HG03108 (cell line): ENCODE measurements at regions not wholly inside any gene's neighbourhood (a gene's known extent, or its start where the extent isn't known, plus 50 kb on each side); places are given as distances from the start of the nearest gene placed in this dataset.
"Not testable (repeated sequence)": the region's sequence is repeated elsewhere in the genome, so short reads cannot be mapped to it uniquely, and the experiment has no call there.

Experiments
- ATAC-seq: cut with Tn5 transposase; IDR thresholded peaks from one replicate; pipeline ENCODE4 v1.9.1; 2021; ENCODE audit warnings: moderate library complexity; ENCODE audit not compliant: unreplicated experiment

DNA sequence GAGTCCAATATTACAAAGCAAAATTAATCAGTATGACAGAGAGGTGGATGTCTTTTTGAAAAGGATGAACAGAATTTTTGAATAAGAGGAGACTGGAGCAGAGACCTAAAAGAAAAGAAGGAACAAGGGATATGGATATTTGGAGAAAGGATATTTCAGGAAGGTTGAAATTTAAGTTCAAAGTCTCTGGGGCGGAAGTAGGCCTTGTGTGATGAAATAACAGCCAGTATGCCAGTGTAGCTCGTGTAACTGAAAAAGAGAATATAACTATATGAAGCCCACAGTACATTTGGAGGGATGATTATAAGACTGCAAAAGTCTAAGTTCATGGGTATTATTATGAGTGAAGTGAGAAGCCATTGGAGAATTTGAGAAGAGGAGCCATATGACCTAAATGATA is 766.7 kb downstream of the GBE1 start:
- ATAC-seq = no peak

DNA sequence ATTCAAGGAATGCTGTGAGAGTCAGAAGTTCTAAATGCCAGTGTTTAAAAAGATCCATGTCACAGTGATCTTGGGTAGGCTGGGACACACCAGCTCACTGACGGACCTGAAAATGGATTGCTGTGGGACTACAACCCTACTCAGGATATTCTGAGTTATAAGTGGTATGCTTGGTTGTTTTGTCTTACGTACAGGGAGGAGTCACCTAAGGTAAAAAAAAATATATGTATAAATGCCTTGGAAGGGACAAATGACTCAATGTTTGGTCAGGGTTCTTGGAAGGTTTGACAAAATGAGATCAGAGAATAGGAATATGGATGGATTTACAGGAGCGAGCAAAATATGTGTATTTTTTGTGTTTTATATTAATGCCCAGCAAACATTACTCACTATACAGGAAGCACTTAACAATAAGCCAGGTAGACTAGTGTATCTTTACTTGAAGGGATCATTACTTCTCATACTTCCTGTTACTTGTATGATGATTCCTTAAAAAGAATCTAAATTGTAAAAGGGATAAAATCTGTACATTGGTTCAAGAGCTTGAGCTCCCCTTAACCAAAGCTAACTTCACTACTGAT is 767.3 kb downstream of the GBE1 start:
- no peak for ATAC-seq

DNA sequence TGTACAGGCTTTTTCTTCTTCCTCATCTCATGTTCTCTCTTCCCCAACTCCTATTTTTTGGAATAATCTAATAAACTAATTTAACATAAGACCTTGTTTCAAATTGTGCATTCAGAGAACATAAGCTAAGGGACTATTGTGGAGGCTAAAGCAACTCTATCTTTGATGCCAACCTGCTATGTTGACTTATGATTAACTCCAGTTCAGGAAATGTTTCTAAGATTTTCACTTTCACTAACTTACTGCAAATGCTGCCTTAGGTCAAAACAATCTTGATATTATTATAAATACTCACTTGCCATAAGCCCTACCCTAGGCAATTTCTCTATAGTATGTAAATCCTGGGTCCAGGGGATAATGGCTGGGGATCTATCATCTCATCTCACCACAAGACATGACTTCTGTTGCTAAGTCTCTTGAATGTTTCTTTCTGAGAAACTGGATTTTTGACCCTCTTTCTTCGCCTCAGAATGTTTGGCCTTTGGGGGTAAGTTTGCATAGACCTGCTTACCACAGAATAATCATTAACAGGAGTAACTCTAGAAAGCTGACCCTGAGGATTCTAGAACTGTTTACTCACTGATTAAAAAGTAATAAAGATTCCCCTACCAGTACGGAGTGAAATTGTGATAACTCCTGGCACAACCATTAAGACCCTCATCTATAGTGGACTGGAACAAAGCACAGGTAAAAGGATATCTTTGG is 768.1 kb downstream of the GBE1 start:
- peak; percentile 79 for ATAC-seq

DNA sequence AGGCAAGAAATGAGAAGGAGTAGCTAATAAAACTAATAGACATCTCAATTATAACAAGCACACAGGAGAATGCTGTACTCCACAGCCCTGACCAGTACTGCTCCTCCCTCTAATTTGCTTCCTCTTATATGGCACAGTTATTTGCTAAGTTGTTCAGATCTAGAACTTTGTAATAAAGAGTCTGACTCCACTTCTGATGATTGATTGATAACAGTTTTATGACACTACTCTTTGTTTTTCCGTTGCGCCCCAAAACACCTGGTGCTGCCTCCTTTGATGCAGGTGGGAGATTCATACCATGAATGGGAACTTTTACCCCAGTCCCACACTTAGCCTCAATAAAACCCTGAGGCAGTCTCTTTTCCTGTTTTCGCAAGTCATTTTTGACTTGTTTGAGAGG is 777.7 kb downstream of the GBE1 start:
- ATAC-seq = no peak

GRCh38 chr3:80978216-80978969 is 783.1 kb downstream of the GBE1 start:
- no peak for ATAC-seq

- no peak for ATAC-seq
Measured at GRCh38 chr3:80970292-80970691, 791.2 kb downstream of the GBE1 start.

- ATAC-seq = no peak
Measured at GRCh38 chr3:80929576-80929975, 831.9 kb downstream of the GBE1 start.

DNA sequence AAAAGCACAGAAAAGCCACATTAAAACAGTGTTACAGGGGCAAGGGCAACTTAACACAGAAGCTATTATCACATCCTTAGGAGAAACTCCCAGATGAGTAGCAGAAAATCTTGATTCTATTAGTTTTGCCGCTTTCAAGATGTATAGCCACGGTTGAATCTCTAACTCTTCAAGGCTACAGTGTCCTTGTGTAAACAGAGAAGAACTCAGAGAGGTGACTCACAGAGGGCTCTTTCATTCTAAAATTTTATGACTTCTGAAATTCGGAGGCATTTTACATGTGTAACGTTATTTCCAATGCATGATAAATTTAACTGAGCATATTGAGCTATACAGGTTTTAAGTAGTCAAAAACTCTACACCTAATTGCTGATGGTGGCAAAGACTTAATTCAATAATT is 846.6 kb downstream of the GBE1 start:
- ATAC-seq = no peak

GRCh38 chr3:80898211-80898610 is 863.2 kb downstream of the GBE1 start:
- no peak for ATAC-seq

DNA sequence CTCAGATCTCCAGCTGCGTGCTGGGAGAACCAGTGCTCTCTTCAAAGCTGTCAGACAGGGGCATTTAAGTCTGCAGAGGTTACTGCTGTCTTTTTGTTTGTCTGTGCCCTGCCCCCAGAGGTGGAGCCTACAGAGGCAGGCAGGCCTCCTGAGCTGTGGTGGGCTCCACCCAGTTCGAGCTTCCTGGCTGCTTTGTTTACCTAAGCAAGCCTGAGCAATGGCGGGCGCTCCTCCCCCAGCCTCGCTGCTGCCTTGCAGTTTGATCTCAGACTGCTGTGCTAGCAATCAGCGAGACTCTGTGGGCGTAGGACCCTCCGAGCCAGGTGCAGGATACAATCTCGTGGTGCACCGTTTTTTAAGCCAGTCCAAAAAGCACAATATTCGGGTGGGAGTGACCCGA is 864.4 kb downstream of the GBE1 start:
- not testable (repeated sequence) for ATAC-seq

GRCh38 chr3:80890571-80890970 is 870.9 kb downstream of the GBE1 start:
- no peak for ATAC-seq

DNA sequence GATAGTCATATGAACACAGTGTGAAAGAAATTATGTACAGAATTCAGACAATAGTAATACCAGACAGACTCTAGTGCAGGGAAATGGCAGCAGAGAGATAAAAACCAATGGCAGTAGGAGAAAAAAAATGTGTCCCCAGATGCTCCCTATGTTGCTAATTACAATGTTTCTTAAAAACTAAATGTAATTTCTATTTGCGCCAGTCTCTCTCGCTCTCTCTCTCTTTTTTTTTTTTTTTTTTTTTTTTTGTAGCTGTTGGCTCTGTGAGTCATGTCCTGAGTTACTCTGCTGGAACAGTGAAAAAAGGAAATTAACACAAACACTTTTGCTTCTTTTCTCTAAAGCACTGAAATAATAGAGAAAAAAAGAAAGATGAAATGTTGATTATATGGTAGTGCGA is 871.9 kb downstream of the GBE1 start:
- no peak for ATAC-seq

DNA sequence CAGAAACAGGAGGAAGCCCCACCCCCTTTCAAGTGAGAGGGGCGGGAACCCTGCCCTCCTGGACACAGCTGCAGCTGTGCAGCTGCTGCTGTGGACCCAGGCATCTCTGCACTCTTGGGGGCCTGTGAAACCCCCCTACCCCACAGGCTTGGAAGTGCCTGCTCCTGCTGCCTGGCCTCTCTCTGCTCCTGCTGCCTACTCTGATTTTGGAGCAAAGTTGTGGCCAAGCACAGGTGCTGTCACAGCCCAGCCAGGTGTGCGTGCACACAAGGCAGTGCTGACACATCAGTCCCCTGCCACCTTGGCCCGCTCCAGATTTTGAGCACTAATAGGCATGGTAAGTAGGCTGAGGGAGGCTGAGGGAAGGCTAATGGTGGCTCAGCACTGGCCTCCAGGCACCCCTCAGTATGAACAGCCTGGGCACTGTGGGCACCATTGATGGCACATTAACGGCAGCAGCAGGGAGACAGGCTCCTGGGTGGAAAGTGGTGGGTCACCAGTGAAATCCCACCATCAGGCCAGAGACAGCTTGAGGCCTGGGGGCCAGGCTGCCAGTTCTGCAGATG is 890.9 kb downstream of the GBE1 start:
- no peak for ATAC-seq

DNA sequence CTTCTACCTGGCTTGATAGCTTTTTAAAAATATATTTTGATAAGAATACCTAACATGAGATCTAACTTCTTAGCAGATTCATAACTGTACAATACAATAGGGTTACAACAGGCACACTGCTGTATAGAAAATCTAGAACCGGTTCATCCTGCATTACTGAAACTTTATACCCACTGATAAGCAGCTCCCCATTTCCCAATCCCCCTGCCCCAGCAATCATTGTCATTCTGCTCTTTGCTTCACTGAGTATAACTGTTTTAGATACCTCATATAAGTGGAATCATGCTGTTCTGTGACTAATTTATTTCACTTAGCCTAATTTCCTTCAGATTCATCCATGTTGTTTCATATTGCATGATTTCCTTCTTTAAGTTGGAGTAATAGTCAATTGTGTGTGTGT is 906.0 kb downstream of the GBE1 start:
- no peak for ATAC-seq

- ATAC-seq = no peak
Measured at GRCh38 chr3:80836395-80836794, 925.0 kb downstream of the GBE1 start.

DNA sequence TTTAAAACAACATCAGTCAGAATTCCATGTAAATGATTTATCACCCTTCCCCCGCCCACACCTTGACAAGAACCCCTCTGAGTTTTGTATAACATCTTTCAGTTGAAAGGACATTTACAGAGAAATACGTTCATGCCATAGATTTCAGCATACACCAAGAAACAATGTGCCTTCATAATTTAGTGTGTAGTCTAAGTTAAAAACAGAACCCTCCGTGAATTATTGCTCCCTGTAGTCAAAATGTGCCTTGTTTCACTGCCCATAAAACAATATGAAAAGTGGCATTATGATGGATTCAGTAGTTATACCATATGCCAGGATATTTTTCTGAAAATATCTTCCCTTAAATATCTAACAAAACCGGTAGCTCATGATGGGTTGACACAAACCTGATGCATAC is 953.9 kb downstream of the GBE1 start:
- no peak for ATAC-seq

DNA sequence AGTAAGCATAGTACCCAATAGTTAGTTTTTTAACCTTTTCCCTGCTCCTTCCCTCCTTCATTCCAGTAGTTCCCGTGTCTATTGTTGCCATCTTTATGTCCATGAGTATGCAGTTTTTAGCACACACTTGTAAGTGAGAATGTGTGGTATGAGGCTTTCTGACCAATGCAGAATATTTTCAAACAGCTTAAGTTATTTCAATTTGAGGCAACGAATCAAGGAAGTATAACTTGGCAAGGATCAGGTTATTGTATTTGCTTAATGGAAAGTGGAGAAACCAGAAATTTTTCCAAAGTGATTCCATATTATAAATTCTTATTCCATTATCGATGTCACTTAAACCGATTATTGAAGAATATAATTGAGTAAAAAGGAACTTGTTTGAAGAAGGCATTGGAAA is 954.8 kb downstream of the GBE1 start:
- no peak for ATAC-seq

DNA sequence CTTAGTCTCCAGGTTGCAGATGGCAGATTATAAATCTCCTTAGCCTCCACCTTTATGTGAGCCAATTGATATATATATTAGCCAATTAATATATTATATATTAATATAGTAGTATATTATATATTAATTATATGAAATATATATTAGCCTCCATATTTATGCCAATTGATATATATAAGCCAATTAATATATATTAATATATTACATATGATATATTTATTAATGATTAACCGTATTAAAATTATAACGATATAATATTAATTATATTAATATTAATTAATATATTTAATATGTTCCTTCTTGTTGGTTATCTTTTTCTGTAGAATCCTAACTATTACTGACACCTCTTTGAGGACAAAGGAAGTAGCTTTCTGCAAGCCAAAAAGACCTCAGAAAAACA is 972.5 kb downstream of the GBE1 start:
- ATAC-seq = no peak

DNA sequence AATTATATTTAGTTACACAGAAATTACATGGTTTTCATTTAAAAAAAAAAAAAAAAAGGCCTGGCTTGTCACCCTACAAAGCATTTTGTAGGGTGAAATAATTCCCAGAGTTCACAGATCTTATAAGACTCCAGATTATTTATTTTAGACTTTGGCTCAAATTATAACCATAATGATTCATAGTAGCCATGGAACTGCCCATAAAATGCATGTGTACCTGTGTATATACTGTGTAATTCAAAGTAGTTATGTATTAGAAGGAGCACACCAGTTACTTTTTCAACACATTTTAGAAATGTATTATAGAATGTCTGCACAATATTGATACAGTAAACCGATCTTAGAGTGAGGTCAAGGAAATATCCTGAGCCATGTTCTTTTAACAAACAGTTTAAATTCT is 975.6 kb downstream of the GBE1 start:
- no peak for ATAC-seq

DNA sequence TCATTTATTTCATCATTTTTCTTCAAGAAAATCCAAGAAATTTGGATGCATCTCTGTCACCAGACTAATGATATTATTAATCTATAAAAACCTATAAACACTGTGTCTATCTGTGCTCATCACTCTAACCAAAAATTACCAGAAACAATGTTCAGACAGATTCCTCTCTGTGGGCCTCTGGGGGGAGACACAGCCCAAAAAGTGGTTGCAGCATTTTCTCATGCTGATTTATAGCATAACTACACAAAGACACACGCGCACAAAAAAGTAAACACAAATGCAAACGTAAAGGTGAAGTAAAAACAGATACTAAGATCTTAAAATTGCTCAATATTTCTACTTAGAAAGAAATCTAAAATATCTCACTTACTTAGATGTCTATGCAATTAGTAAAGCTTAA is 976.0 kb downstream of the GBE1 start:
- no peak for ATAC-seq

- ATAC-seq = no peak
Measured at GRCh38 chr3:80771085-80771484, 990.4 kb downstream of the GBE1 start.
